ENCODE measurements at regions not wholly inside any gene's neighbourhood (a gene's known extent, or its start where the extent isn't known, plus 50 kb on each side); places are given as distances from the start of the nearest gene placed in this dataset.

- DNase-seq (ENCODE audit: insufficient read length, low spot score) (no peak), FAIRE-seq (no peak)
- no peak for TF ChIP-seq POLR2A (IDR thresholded peaks at IDR 0.05; ENCODE audit: low read depth, low read length)
- no peak for TF ChIP-seq TAF1 (IDR thresholded peaks at IDR 0.05; ENCODE audit: low read depth, low read length)
- no peak for TF ChIP-seq PAX5 (IDR thresholded peaks at IDR 0.05; ENCODE audit: insufficient read depth, low read length, severe bottlenecking)
- TF ChIP-seq POU2F2 (IDR thresholded peaks at IDR 0.05; ENCODE audit: low read depth, low read length): no peak
- no peak for TF ChIP-seq SPI1 (IDR thresholded peaks at IDR 0.05; ENCODE audit: low read depth, low read length)
- no peak for TF ChIP-seq POLR2AphosphoS5 (IDR thresholded peaks at IDR 0.05; ENCODE audit: low read depth, low read length)
Observed at GRCh38 chr11:41836431-41836830, 377.0 kb upstream of the LRRC4C start.

- FAIRE-seq (no peak), DNase-seq (ENCODE audit: insufficient read length, low spot score) (no peak)
- TF ChIP-seq SPI1 (IDR thresholded peaks at IDR 0.05; ENCODE audit: low read depth, low read length): no peak
- TF ChIP-seq POU2F2 (IDR thresholded peaks at IDR 0.05; ENCODE audit: low read depth, low read length): no peak
- no peak for TF ChIP-seq POLR2A (IDR thresholded peaks at IDR 0.05; ENCODE audit: low read depth, low read length)
- no peak for TF ChIP-seq PAX5 (IDR thresholded peaks at IDR 0.05; ENCODE audit: insufficient read depth, low read length, severe bottlenecking)
- no peak for TF ChIP-seq POLR2AphosphoS5 (IDR thresholded peaks at IDR 0.05; ENCODE audit: low read depth, low read length)
- TF ChIP-seq TAF1 (IDR thresholded peaks at IDR 0.05; ENCODE audit: low read depth, low read length): no peak
Observed at GRCh38 chr11:41842673-41843072, 383.2 kb upstream of the LRRC4C start.

- TF ChIP-seq PAX5 (IDR thresholded peaks at IDR 0.05; ENCODE audit: insufficient read depth, low read length, severe bottlenecking): no peak
- TF ChIP-seq POU2F2 (IDR thresholded peaks at IDR 0.05; ENCODE audit: low read depth, low read length): no peak
- no peak for TF ChIP-seq TAF1 (IDR thresholded peaks at IDR 0.05; ENCODE audit: low read depth, low read length)
- TF ChIP-seq POLR2AphosphoS5 (IDR thresholded peaks at IDR 0.05; ENCODE audit: low read depth, low read length): no peak
- TF ChIP-seq POLR2A (IDR thresholded peaks at IDR 0.05; ENCODE audit: low read depth, low read length): no peak
- TF ChIP-seq SPI1 (IDR thresholded peaks at IDR 0.05; ENCODE audit: low read depth, low read length): no peak
- no peak for DNase-seq (ENCODE audit: insufficient read length, low spot score)
- FAIRE-seq: no peak
Observed at GRCh38 chr11:41845066-41845465, 385.6 kb upstream of the LRRC4C start.

- FAIRE-seq: no peak
- TF ChIP-seq POLR2A (IDR thresholded peaks at IDR 0.05; ENCODE audit: low read depth, low read length) (no peak), POLR2AphosphoS5 (IDR thresholded peaks at IDR 0.05; ENCODE audit: low read depth, low read length) (no peak), TAF1 (IDR thresholded peaks at IDR 0.05; ENCODE audit: low read depth, low read length) (no peak), PAX5 (IDR thresholded peaks at IDR 0.05; ENCODE audit: insufficient read depth, low read length, severe bottlenecking) (no peak), SPI1 (IDR thresholded peaks at IDR 0.05; ENCODE audit: low read depth, low read length) (no peak), POU2F2 (IDR thresholded peaks at IDR 0.05; ENCODE audit: low read depth, low read length) (no peak)
- no peak for DNase-seq (ENCODE audit: insufficient read length, low spot score)
Observed at GRCh38 chr11:41848349-41848748, 388.9 kb upstream of the LRRC4C start.

GRCh38 chr11:41849250-41849649 lies 389.8 kb upstream of the LRRC4C start:
- no peak for DNase-seq (ENCODE audit: insufficient read length, low spot score)
- TF ChIP-seq POU2F2 (IDR thresholded peaks at IDR 0.05; ENCODE audit: low read depth, low read length): no peak
- no peak for TF ChIP-seq POLR2A (IDR thresholded peaks at IDR 0.05; ENCODE audit: low read depth, low read length)
- no peak for TF ChIP-seq TAF1 (IDR thresholded peaks at IDR 0.05; ENCODE audit: low read depth, low read length)
- TF ChIP-seq PAX5 (IDR thresholded peaks at IDR 0.05; ENCODE audit: insufficient read depth, low read length, severe bottlenecking): no peak
- no peak for TF ChIP-seq SPI1 (IDR thresholded peaks at IDR 0.05; ENCODE audit: low read depth, low read length)
- TF ChIP-seq POLR2AphosphoS5 (IDR thresholded peaks at IDR 0.05; ENCODE audit: low read depth, low read length): no peak
- FAIRE-seq: no peak

- TF ChIP-seq TAF1 (IDR thresholded peaks at IDR 0.05; ENCODE audit: low read depth, low read length) (no peak), POLR2AphosphoS5 (IDR thresholded peaks at IDR 0.05; ENCODE audit: low read depth, low read length) (no peak), SPI1 (IDR thresholded peaks at IDR 0.05; ENCODE audit: low read depth, low read length) (no peak)
- FAIRE-seq (no peak), DNase-seq (ENCODE audit: insufficient read length, low spot score) (no peak)
Observed at GRCh38 chr11:41851743-41852142, 392.3 kb upstream of the LRRC4C start.

- DNase-seq (ENCODE audit: insufficient read length, low spot score) (no peak), FAIRE-seq (no peak)
- TF ChIP-seq POU2F2 (IDR thresholded peaks at IDR 0.05; ENCODE audit: low read depth, low read length): no peak
- no peak for TF ChIP-seq TAF1 (IDR thresholded peaks at IDR 0.05; ENCODE audit: low read depth, low read length)
- TF ChIP-seq SPI1 (IDR thresholded peaks at IDR 0.05; ENCODE audit: low read depth, low read length): no peak
- no peak for TF ChIP-seq POLR2AphosphoS5 (IDR thresholded peaks at IDR 0.05; ENCODE audit: low read depth, low read length)
- no peak for TF ChIP-seq PAX5 (IDR thresholded peaks at IDR 0.05; ENCODE audit: insufficient read depth, low read length, severe bottlenecking)
- no peak for TF ChIP-seq POLR2A (IDR thresholded peaks at IDR 0.05; ENCODE audit: low read depth, low read length)
Observed at GRCh38 chr11:41861838-41862237, 402.4 kb upstream of the LRRC4C start.

GRCh38 chr11:41866525-41866924 lies 407.1 kb upstream of the LRRC4C start:
- DNase-seq (ENCODE audit: insufficient read length, low spot score) (no peak), FAIRE-seq (no peak)
- TF ChIP-seq PAX5 (IDR thresholded peaks at IDR 0.05; ENCODE audit: insufficient read depth, low read length, severe bottlenecking): no peak
- TF ChIP-seq SPI1 (IDR thresholded peaks at IDR 0.05; ENCODE audit: low read depth, low read length): no peak
- TF ChIP-seq POU2F2 (IDR thresholded peaks at IDR 0.05; ENCODE audit: low read depth, low read length): no peak
- no peak for TF ChIP-seq TAF1 (IDR thresholded peaks at IDR 0.05; ENCODE audit: low read depth, low read length)
- TF ChIP-seq POLR2A (IDR thresholded peaks at IDR 0.05; ENCODE audit: low read depth, low read length): no peak
- no peak for TF ChIP-seq POLR2AphosphoS5 (IDR thresholded peaks at IDR 0.05; ENCODE audit: low read depth, low read length)

GRCh38 chr11:41868606-41869005 lies 409.2 kb upstream of the LRRC4C start:
- FAIRE-seq (no peak), DNase-seq (ENCODE audit: insufficient read length, low spot score) (no peak)
- no peak for TF ChIP-seq POLR2AphosphoS5 (IDR thresholded peaks at IDR 0.05; ENCODE audit: low read depth, low read length)
- TF ChIP-seq POLR2A (IDR thresholded peaks at IDR 0.05; ENCODE audit: low read depth, low read length): no peak
- no peak for TF ChIP-seq PAX5 (IDR thresholded peaks at IDR 0.05; ENCODE audit: insufficient read depth, low read length, severe bottlenecking)

- TF ChIP-seq POLR2AphosphoS5 (IDR thresholded peaks at IDR 0.05; ENCODE audit: low read depth, low read length) (no peak), SPI1 (IDR thresholded peaks at IDR 0.05; ENCODE audit: low read depth, low read length) (no peak), POU2F2 (IDR thresholded peaks at IDR 0.05; ENCODE audit: low read depth, low read length) (no peak), POLR2A (IDR thresholded peaks at IDR 0.05; ENCODE audit: low read depth, low read length) (no peak)
- FAIRE-seq (no peak), DNase-seq (ENCODE audit: insufficient read length, low spot score) (no peak)
Observed at GRCh38 chr11:41872426-41872825, 413.0 kb upstream of the LRRC4C start.

All from GM12891 (cell line).